Retinal pigment epithelial cell (primary cell): ENCODE measurements at regions not wholly inside any gene's neighbourhood (a gene's known extent, or its start where the extent isn't known, plus 50 kb on each side); places are given as distances from the start of the nearest gene placed in this dataset.

Experiments
- DNase-seq: peaks from one replicate; pipeline ENCODE4 v3.0.0-alpha.2; 2010; ENCODE audit warnings: low read depth
- H3K4me3 ChIP-seq: 2 replicates; pipeline ENCODE4 v1.5.1; 2011; ENCODE audit warnings: mild to moderate bottlenecking, low read length, control low read depth, moderate library complexity
- CTCF ChIP-seq: conservative IDR thresholded peaks from 2 replicates; pipeline ENCODE4 v1.5.1; 2011; ENCODE audit warnings: low read depth, low read length, control low read depth, inconsistent platforms

GRCh38 chr6:130681028-130681427 lies 146.2 kb upstream of the SMLR1 start:
- no peak for TF ChIP-seq CTCF
- H3K4me3 ChIP-seq = no peak overlapping the region
- DNase-seq = peak; percentile 67

- no peak for TF ChIP-seq CTCF
- H3K4me3 ChIP-seq = no peak overlapping the region
- no peak for DNase-seq
Measured at GRCh38 chr6:130682066-130682465, 145.1 kb upstream of the SMLR1 start.

GRCh38 chr6:130683761-130684517 lies 143.3 kb upstream of the SMLR1 start:
- DNase-seq = no peak
- no peak for TF ChIP-seq CTCF

GRCh38 chr6:130692659-130693058 lies 134.5 kb upstream of the SMLR1 start:
- no peak overlapping the region for H3K4me3 ChIP-seq
- no peak for DNase-seq
- no peak for TF ChIP-seq CTCF

More at GRCh38 chr6:130683761-130684517, 143.3 kb upstream of the SMLR1 start:
- H3K4me3 ChIP-seq = no peak overlapping the region

GRCh38 chr6:130693944-130694343 lies 133.3 kb upstream of the SMLR1 start:
- no peak for DNase-seq
- no peak overlapping the region for H3K4me3 ChIP-seq
- no peak for TF ChIP-seq CTCF

- no peak overlapping the region for H3K4me3 ChIP-seq
- TF ChIP-seq CTCF = no peak
- no peak for DNase-seq
Measured at GRCh38 chr6:130694606-130695005, 132.6 kb upstream of the SMLR1 start.

GRCh38 chr6:130696806-130697205 lies 130.4 kb upstream of the SMLR1 start:
- no peak for TF ChIP-seq CTCF
- DNase-seq = no peak
- no peak overlapping the region for H3K4me3 ChIP-seq
